Ovary (tissue), 3 donors: ENCODE measurements at regions not wholly inside any gene's neighbourhood (a gene's known extent, or its start where the extent isn't known, plus 50 kb on each side); places are given as distances from the start of the nearest gene placed in this dataset.

Experiments used
- CTCF ChIP-seq, 3 donors: fragments of 450-650 bp in 2 of 3; fragments of 200-600 bp in 1 of 3; IDR thresholded peaks; one replicate each; pipeline versions ENCODE4 v1.5.1 to v1.8.0; 2016 to 2022; ENCODE audit warnings: antibody characterized with exemption in 3 of 3, mild to moderate bottlenecking in 1 of 3
- POLR2A ChIP-seq: fragments of 450-650 bp; IDR thresholded peaks from one replicate; pipeline ENCODE4 v1.6.1; 2017; ENCODE audit warnings: antibody characterized with exemption, mild to moderate bottlenecking, moderate library complexity
- donor health status: DM: no; HTN: no; CAD: no.

DNA sequence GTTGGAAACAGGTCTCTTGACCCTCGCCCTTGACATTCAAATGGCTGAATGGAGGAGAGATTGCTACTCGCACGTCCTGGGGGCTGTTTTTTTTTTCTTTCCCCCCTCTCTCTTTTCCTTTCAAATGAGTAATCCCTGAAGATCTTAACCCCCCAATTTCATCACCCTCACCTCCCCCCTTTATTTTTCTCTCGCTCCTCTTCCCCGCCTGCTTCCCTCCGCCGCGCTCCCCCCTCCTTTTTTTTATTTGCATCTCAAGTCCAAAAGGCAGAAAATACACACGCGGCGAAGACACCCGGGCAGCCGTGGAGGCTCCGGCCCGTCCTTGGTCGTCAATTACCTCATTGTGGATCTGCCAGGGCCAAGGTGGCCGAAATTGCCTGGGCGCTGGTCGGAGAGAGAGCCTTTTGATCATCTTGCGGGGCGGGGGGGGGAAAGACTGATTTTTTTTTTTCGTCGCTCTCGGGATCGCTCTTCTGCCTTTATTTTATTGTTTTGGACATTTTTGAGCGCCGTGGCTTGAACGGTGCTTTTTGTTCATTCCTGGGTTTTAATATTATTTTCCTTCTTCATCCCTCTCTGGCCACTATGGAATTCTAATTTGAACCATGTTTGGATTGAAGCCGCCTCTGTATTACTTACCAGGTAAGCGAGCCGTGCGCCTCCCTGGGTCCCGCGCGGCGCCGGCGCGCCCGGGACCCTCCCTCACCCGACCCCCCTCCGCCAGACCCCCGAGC, 57.2 kb upstream of the GSE1 start:
- TF ChIP-seq CTCF (IDR thresholded peaks at IDR 0.05) = no peak
- TF ChIP-seq POLR2A = no peak
